HG02678 (cell line): ENCODE measurements at regions not wholly inside any gene's neighbourhood (a gene's known extent, or its start where the extent isn't known, plus 50 kb on each side); places are given as distances from the start of the nearest gene placed in this dataset.

Experiments
- ATAC-seq: cut with Tn5 transposase; IDR thresholded peaks from one replicate; pipeline ENCODE4 v1.9.1; 2021; ENCODE audit warnings: mild to moderate bottlenecking, moderate library complexity; ENCODE audit not compliant: unreplicated experiment

GRCh38 chr10:2746638-2747037 is 320.7 kb upstream of the PFKP start:
- ATAC-seq, result no peak

GRCh38 chr10:2745666-2746065 is 321.7 kb upstream of the PFKP start:
- ATAC-seq, result no peak

GRCh38 chr10:2744547-2745200 is 322.7 kb upstream of the PFKP start:
- ATAC-seq, result no peak

GRCh38 chr10:2734603-2735002 is 332.7 kb upstream of the PFKP start:
- ATAC-seq, result no peak

- ATAC-seq, result no peak
Observed at GRCh38 chr10:2733278-2733963, 333.9 kb upstream of the PFKP start.

GRCh38 chr10:2731940-2732339 is 335.4 kb upstream of the PFKP start:
- ATAC-seq, result no peak

- no peak for ATAC-seq
Observed at GRCh38 chr10:2729197-2729596, 338.2 kb upstream of the PFKP start.

GRCh38 chr10:2728087-2728486 is 339.3 kb upstream of the PFKP start:
- no peak for ATAC-seq

- no peak for ATAC-seq
Observed at GRCh38 chr10:2716596-2716995, 350.8 kb upstream of the PFKP start.

- ATAC-seq, result no peak
Observed at GRCh38 chr10:2714597-2714996, 352.8 kb upstream of the PFKP start.

GRCh38 chr10:2703953-2704352 is 363.4 kb upstream of the PFKP start:
- no peak for ATAC-seq

GRCh38 chr10:2701802-2702201 is 365.5 kb upstream of the PFKP start:
- ATAC-seq, result no peak

- peak; percentile 93 for ATAC-seq
Observed at GRCh38 chr10:2700626-2701305, 366.6 kb upstream of the PFKP start.

GRCh38 chr10:2688958-2689357 is 378.4 kb upstream of the PFKP start:
- no peak for ATAC-seq

GRCh38 chr10:2686691-2687090 is 380.7 kb upstream of the PFKP start:
- no peak for ATAC-seq

- ATAC-seq, result no peak
Observed at GRCh38 chr10:2682491-2682890, 384.9 kb upstream of the PFKP start.

GRCh38 chr10:2681891-2682290 is 385.5 kb upstream of the PFKP start:
- no peak for ATAC-seq

GRCh38 chr10:2680821-2681220 is 386.5 kb upstream of the PFKP start:
- ATAC-seq, result no peak

GRCh38 chr10:2679646-2680045 is 387.7 kb upstream of the PFKP start:
- ATAC-seq, result no peak

- ATAC-seq, result no peak
Observed at GRCh38 chr10:2676455-2676854, 390.9 kb upstream of the PFKP start.

GRCh38 chr10:2674451-2674850 is 392.9 kb upstream of the PFKP start:
- ATAC-seq, result no peak

GRCh38 chr10:2670864-2671263 is 396.5 kb upstream of the PFKP start:
- ATAC-seq, result no peak
